ENCODE measurements at regions not wholly inside any gene's neighbourhood (a gene's known extent, or its start where the extent isn't known, plus 50 kb on each side); places are given as distances from the start of the nearest gene placed in this dataset.
"Not testable (repeated sequence)": the region's sequence is repeated elsewhere in the genome, so short reads cannot be mapped to it uniquely, and the experiment has no call there.

DNA sequence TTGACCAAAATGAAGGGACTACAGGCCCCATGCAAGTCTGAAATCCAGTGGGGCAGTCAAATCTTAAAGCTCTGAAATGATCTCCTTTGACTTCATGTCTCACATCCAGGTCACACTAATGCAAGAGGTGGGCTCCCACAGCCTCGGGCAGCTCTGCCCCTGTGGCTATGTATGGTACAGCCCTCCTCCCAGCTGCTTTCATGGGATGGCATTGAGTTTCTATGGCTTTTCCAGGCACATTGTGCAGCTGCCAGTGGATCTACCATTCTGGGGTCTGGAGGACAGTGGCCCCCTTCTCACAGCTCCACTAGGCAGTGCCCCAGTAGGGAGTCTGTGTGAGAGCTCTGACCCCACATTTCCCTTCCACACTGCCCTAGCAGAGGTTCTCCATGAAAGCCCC is 107.0 kb upstream of the FRMD1 start:
- TF ChIP-seq ARNTL (CRISPR knock-in tag; IDR thresholded peaks at IDR 0.05; ENCODE audit: borderline replicate concordance, low read depth); OSR1 (CRISPR knock-in tag; IDR thresholded peaks at IDR 0.05): not testable (repeated sequence)
- TF ChIP-seq, protein P1, sequence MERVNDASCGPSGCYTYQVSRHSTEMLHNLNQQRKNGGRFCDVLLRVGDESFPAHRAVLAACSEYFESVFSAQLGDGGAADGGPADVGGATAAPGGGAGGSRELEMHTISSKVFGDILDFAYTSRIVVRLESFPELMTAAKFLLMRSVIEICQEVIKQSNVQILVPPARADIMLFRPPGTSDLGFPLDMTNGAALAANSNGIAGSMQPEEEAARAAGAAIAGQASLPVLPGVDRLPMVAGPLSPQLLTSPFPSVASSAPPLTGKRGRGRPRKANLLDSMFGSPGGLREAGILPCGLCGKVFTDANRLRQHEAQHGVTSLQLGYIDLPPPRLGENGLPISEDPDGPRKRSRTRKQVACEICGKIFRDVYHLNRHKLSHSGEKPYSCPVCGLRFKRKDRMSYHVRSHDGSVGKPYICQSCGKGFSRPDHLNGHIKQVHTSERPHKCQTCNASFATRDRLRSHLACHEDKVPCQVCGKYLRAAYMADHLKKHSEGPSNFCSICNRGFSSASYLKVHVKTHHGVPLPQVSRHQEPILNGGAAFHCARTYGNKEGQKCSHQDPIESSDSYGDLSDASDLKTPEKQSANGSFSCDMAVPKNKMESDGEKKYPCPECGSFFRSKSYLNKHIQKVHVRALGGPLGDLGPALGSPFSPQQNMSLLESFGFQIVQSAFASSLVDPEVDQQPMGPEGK (CRISPR knock-in tag; IDR thresholded peaks at IDR 0.05; ENCODE audit: borderline replicate concordance), result not testable (repeated sequence)

Data from SK-N-SH treated with all-trans-retinoic acid at 6 μM for 48 hours (cell line).